K562 (cell line): ENCODE measurements at regions not wholly inside any gene's neighbourhood (a gene's known extent, or its start where the extent isn't known, plus 50 kb on each side); places are given as distances from the start of the nearest gene placed in this dataset.

Source experiments
- ATAC-seq: fragments of 200-7000 bp; cut with Tn5 transposase; 3 replicates; pipeline ENCODE4 v1.9.1; 2020; ENCODE audit warnings: moderate library complexity
- BruUV-seq: library from RNA; stranded (reverse); fragments of 400-500 nt; replicated peaks from 2 replicates; lab custom pipeline; 2021; lab: Mats Ljungman, UMichigan
- CTCF ChIA-PET: fragments of 300-600 bp; formaldehyde crosslinking; extraction: SDS; loops from one replicate; lab custom pipeline; 2021; ENCODE audit warnings: low intra/inter-chr PET ratio; lab: Yijun Ruan, JAX
- POLR2A ChIA-PET: fragments of 300-600, 350-650 bp; sonication (Branson Sonifier 250); formaldehyde crosslinking; extraction: SDS; loops from one replicate; lab custom pipeline; 2021; ENCODE audit warnings: antibody characterized with exemption, inconsistent platforms; lab: Yijun Ruan, JAX
- DNase-seq, 4 experiments: peaks; one replicate each; pipeline versions ENCODE4 v3.0.0 to v3.0.0-alpha.2; 2011 to 2018; ENCODE audit warnings: low spot score in 3 of 4, mixed read lengths in 3 of 4; ENCODE audit errors: extremely low read depth in 1 of 4
- FAIRE-seq: peaks from 2 replicates; lab custom pipeline; 2011; peaks lifted over from hg19 to GRCh38; lab: Jason Lieb, UNC
- H2AFZ ChIP-seq: 2 replicates; pipeline ENCODE4 v1.6.0; 2011; ENCODE audit warnings: low read depth, low read length, control low read depth, inconsistent platforms
- H3K27ac ChIP-seq: fragments of 200-600 bp; 3 replicates; pipeline ENCODE4 v1.8.0; 2011; ENCODE audit warnings: low read depth, mild to moderate bottlenecking, control low read depth, inconsistent platforms, low read length, moderate library complexity, mixed read lengths; ENCODE audit errors: extremely low read depth
- H3K27me3 ChIP-seq, 2 experiments: fragments of 300-600 bp in 1 of 2; 2 replicates in 1 of 2; 3 replicates in 1 of 2; pipeline versions ENCODE4 v1.6.0 to v1.8.0; 2011; ENCODE audit warnings: inconsistent platforms in 2 of 2, low read length in 2 of 2, mild to moderate bottlenecking in 1 of 2, mixed read lengths in 1 of 2, moderate library complexity in 1 of 2; ENCODE audit not compliant: control insufficient read depth in 2 of 2, insufficient read depth in 2 of 2
- H3K36me3 ChIP-seq: fragments of 300-600 bp; 3 replicates; pipeline ENCODE4 v1.8.0; 2011; ENCODE audit warnings: mild to moderate bottlenecking, low read length, inconsistent platforms; ENCODE audit not compliant: control insufficient read depth, insufficient read depth
- H3K4me1 ChIP-seq, 2 experiments: fragments of 200-600 bp in 1 of 2; replicated peaks in 1 of 2; 2 replicates in 1 of 2; 3 replicates in 1 of 2; pipeline versions ENCODE4 v1.5.1 to v1.8.0; 2011; ENCODE audit warnings: inconsistent platforms in 2 of 2, low read length in 2 of 2, mild to moderate bottlenecking in 1 of 2, mixed read lengths in 1 of 2, moderate library complexity in 1 of 2; ENCODE audit not compliant: control insufficient read depth in 2 of 2, insufficient read depth in 2 of 2
- H3K4me2 ChIP-seq: 2 replicates; pipeline ENCODE4 v1.6.1; 2011; ENCODE audit warnings: low read length, control low read depth, inconsistent platforms, mixed read lengths; ENCODE audit not compliant: insufficient read depth
- H3K4me3 ChIP-seq: fragments of 200-600 bp; sonication (generic), shearing (Covaris generic); 2 replicates; pipeline ENCODE4 v1.5.1; 2016; ENCODE audit warnings: control low read depth, inconsistent platforms
- H3K79me2 ChIP-seq: fragments of 200-600 bp; 3 replicates; pipeline ENCODE4 v1.8.0; 2011; ENCODE audit warnings: low read length, inconsistent platforms; ENCODE audit not compliant: control insufficient read depth, insufficient read depth
- H3K9ac ChIP-seq, 2 experiments: 2 replicates each; pipeline versions ENCODE4 v1.6.0 to v1.6.1; 2011; ENCODE audit warnings: low read depth in 2 of 2, low read length in 2 of 2, control low read depth in 1 of 2, inconsistent platforms in 1 of 2, mild to moderate bottlenecking in 1 of 2, mixed read lengths in 1 of 2; ENCODE audit not compliant: insufficient read depth in 1 of 2
- H3K9me1 ChIP-seq: one replicate; pipeline ENCODE4 v1.6.0; 2011; ENCODE audit warnings: inconsistent platforms, mild to moderate bottlenecking, low read length, moderate library complexity; ENCODE audit not compliant: control insufficient read depth, insufficient read depth
- H3K9me3 ChIP-seq: replicated peaks from 2 replicates; pipeline ENCODE4 v1.5.1; 2011; ENCODE audit warnings: low read depth, low read length, inconsistent platforms; ENCODE audit not compliant: control insufficient read depth, insufficient read depth
- H4K20me1 ChIP-seq: replicated peaks from 2 replicates; pipeline ENCODE4 v1.6.1; 2011; ENCODE audit warnings: low read length, inconsistent platforms, mixed read lengths; ENCODE audit not compliant: control insufficient read depth, insufficient read depth
- ATF1 ChIP-seq, 2 experiments: fragments of 450-650 bp in 1 of 2; IDR thresholded peaks; 2 replicates each; pipeline ENCODE4 v1.6.1; 2016; ENCODE audit warnings: missing compliant biosample characterization in 1 of 2, missing genetic modification characterization in 1 of 2
- CBFA2T3 ChIP-seq: fragments of 450-650 bp; IDR thresholded peaks from 2 replicates; pipeline ENCODE4 v1.6.1; 2017
- CBX8 ChIP-seq: fragments of 200-600 bp; sonication (generic); IDR thresholded peaks from 2 replicates; pipeline ENCODE4 v1.6.1; 2012; ENCODE audit warnings: borderline replicate concordance, mixed run types, low read depth, mild to moderate bottlenecking, moderate library complexity, mixed read lengths, low read length, control low read depth, inconsistent platforms; ENCODE audit not compliant: poor library complexity, severe bottlenecking; ENCODE audit errors: extremely low read depth
- EGR1 ChIP-seq: fragments of 450-650 bp; conservative IDR thresholded peaks from 2 replicates; pipeline ENCODE4 v1.6.1; 2017; ENCODE audit warnings: mild to moderate bottlenecking
- HMBOX1 ChIP-seq: sonication (generic); IDR thresholded peaks from 2 replicates; pipeline ENCODE4 v1.6.1; 2016
- HMG20A ChIP-seq: fragments of 450-650 bp; formaldehyde crosslinking; conservative IDR thresholded peaks from 2 replicates; pipeline ENCODE4 v1.4.0; 2020; ENCODE audit warnings: mild to moderate bottlenecking, mixed read lengths
- IFI16 ChIP-seq: fragments of 250-450 bp; sonication (Bioruptor Pico); IDR thresholded peaks from 2 replicates; pipeline ENCODE4 v2.1.2; 2022; ENCODE audit warnings: mild to moderate bottlenecking, inconsistent platforms
- MEF2A ChIP-seq: IDR thresholded peaks from 2 replicates; pipeline ENCODE4 v1.6.1; 2011; ENCODE audit warnings: low read depth, mild to moderate bottlenecking, low read length, moderate library complexity; ENCODE audit not compliant: control insufficient read depth
- MTA3 ChIP-seq: fragments of 450-650 bp; formaldehyde crosslinking; IDR thresholded peaks from 2 replicates; pipeline ENCODE4 v1.6.1; 2017; ENCODE audit warnings: mild to moderate bottlenecking, borderline replicate concordance
- PHF21A ChIP-seq: fragments of 450-650 bp; IDR thresholded peaks from 2 replicates; pipeline ENCODE4 v1.6.1; 2017; ENCODE audit warnings: low read depth, borderline replicate concordance
- POLR2AphosphoS2 ChIP-seq: IDR thresholded peaks from 2 replicates; pipeline ENCODE4 v1.6.1; 2012; ENCODE audit warnings: low read length, improper control_type of control experiment
- PPARD ChIP-seq: fragments of 250-450 bp; sonication (Bioruptor Pico); IDR thresholded peaks from 2 replicates; pipeline ENCODE4 v1.8.0; 2022; ENCODE audit warnings: inconsistent platforms, mild to moderate bottlenecking, moderate library complexity
- TAF7 ChIP-seq: fragments of 450-650 bp; IDR thresholded peaks from 2 replicates; pipeline ENCODE4 v1.6.1; 2016; ENCODE audit warnings: missing genetic modification characterization, missing compliant biosample characterization
- ZNF217 ChIP-seq: sonication (generic); formaldehyde crosslinking; IDR thresholded peaks from 2 replicates; pipeline ENCODE4 v1.8.0; 2022; ENCODE audit warnings: mild to moderate bottlenecking, missing genetic modification reagents
- WGBS: fragments of 100-300 bp; shearing (Covaris generic); methylation state at CpG from one replicate; pipeline ENCODE4 v1.1.6; 2016; ENCODE audit warnings: low coverage, mixed read lengths; ENCODE audit not compliant: insufficient coverage; ENCODE audit errors: missing lambda C conversion rate; 5-methylcytosine and 5-hydroxymethylcytosine counted together
- in situ Hi-C: fragments of 300-500 bp; cut with MboI; formaldehyde crosslinking; loops from 4 replicates; pipeline ENCODE4 v1.15.0; 2018; ENCODE audit warnings: inconsistent platforms, mixed read lengths
- intact Hi-C: fragments of 100-400 bp; cut with micrococcal nuclease; formaldehyde crosslinking; loops from 2 replicates; pipeline ENCODE4 v1.14.2; 2022
- TF ChIP-seq, protein P1 (sequence below): sonication (generic); formaldehyde crosslinking; IDR thresholded peaks from 2 replicates; pipeline ENCODE4 v1.9.0; 2022; ENCODE audit warnings: mild to moderate bottlenecking, missing genetic modification reagents

DNA sequence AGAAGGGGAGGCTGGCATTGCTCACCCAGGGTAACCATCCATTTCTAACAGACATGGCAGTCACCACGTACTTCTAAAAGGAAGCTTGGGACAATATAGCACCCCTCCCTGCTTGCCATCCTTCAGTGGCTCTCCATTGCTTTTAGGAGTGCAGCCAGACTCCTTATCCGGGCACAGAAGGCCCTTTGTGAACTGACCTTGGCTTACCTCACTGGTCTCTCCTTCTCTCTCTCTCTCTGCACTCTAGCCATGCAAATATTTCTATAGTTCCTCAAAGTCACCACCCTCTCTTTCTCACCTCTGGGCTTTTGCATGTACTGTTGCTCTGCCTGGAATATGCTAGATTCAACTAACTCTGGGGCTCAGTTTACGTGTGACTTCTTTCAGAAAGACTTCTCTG is 301.1 kb downstream of the SHQ1 start (continued):
- no peak for TF ChIP-seq MEF2A
- TF ChIP-seq MTA3: no peak
- no peak for TF ChIP-seq ATF1 (CRISPR knock-in tag; IDR thresholded peaks at IDR 0.05)
- no peak for TF ChIP-seq ATF1 (tag; IDR thresholded peaks at IDR 0.05)
- no peak for TF ChIP-seq EGR1
- no peak for TF ChIP-seq PPARD (CRISPR knock-in tag)
- TF ChIP-seq POLR2AphosphoS2: no peak
- TF ChIP-seq, all 486 proteins: peak for 0

DNA sequence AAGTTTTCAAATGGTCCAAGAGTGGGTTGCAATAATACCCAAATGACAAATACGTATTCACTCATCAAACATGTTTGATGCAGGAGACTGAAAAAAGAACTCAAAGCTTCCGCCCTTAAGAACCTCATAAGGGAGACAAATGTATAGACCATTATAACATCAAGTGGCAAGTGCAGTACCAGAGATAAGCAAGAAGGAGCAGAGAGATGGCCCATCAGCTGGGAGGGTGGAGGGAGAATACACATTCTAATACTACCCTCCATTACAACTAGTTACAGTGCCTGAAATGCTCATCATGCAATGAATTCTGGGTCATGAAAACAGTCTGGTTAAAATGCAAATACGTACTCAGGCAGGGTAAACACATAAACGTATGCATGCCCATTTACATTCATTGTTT is 304.0 kb downstream of the SHQ1 start:
- Histone ChIP-seq H3K27me3 (no peaks in the 10 kb centered on the region), H3K9me3 (no peaks in the 10 kb centered on the region; the same call in 1 of the 2 replicates), H3K4me1 (no peaks in the 10 kb centered on the region), H3K36me3 (no peaks in the 10 kb centered on the region), H3K9me1 (no peaks in the 10 kb centered on the region), H3K9ac (no peak overlapping the region), H4K20me1 (no peaks in the 10 kb centered on the region), H3K27ac (no peak overlapping the region), H3K79me2 (no peaks in the 10 kb centered on the region), H3K4me3 (no peak overlapping the region), H3K4me2 (no peak overlapping the region), H2AFZ (no peak overlapping the region)
- ATAC-seq: peak; percentile 65
- 37% methylated on average over 4 of the region's 4 CpGs for WGBS
- peak in 1 of 4 experiments; percentile 21 for DNase-seq
- no TSS peak for BruUV-seq
- in situ Hi-C loops: no loop called here
- FAIRE-seq: no peak
- no peak for TF ChIP-seq PHF21A
- peak; percentile 45; the same call in 1 of the 2 replicates for TF ChIP-seq HMBOX1
- TF ChIP-seq IFI16 (CRISPR knock-in tag): no peak
- no peak for TF ChIP-seq CBX8
- TF ChIP-seq, protein P1, sequence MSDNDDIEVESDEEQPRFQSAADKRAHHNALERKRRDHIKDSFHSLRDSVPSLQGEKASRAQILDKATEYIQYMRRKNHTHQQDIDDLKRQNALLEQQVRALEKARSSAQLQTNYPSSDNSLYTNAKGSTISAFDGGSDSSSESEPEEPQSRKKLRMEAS: no peak
- TF ChIP-seq TAF7 (tag): no peak
- peak; percentile 17; the same call in 1 of the 2 replicates for TF ChIP-seq CBFA2T3
- TF ChIP-seq ZNF217 (CRISPR knock-in tag): no peak
- no peak for TF ChIP-seq HMG20A (CRISPR knock-in tag)
- CTCF ChIA-PET: no interaction called here
- POLR2A ChIA-PET: no interaction called here
- intact Hi-C loops: no loop called here
